D721Med (cell line): ENCODE measurements at regions not wholly inside any gene's neighbourhood (a gene's known extent, or its start where the extent isn't known, plus 50 kb on each side); places are given as distances from the start of the nearest gene placed in this dataset.

Source experiments
- DNase-seq: peaks from one replicate; pipeline ENCODE4 v3.0.0; 2011; ENCODE audit warnings: low spot score; ENCODE audit not compliant: insufficient read length
- FAIRE-seq: peaks from 2 replicates; lab custom pipeline; 2011; peaks lifted over from hg19 to GRCh38; lab: Jason Lieb, UNC
- CTCF ChIP-seq: IDR thresholded peaks from 2 replicates; pipeline ENCODE4 v1.5.1; 2012; ENCODE audit warnings: mild to moderate bottlenecking, control low read depth; ENCODE audit not compliant: insufficient read depth; ENCODE audit errors: missing control alignments

GRCh38 chr5:130278136-130278535 lies 373.9 kb downstream of the CHSY3 start:
- DNase-seq, result no peak
- no peak for TF ChIP-seq CTCF
- FAIRE-seq, result no peak

- FAIRE-seq, result no peak
- TF ChIP-seq CTCF, result no peak
- DNase-seq, result no peak
Measured at GRCh38 chr5:130277522-130277921, 373.3 kb downstream of the CHSY3 start.

- DNase-seq, result no peak
- TF ChIP-seq CTCF, result no peak
- no peak for FAIRE-seq
Measured at GRCh38 chr5:130277002-130277401, 372.7 kb downstream of the CHSY3 start.

GRCh38 chr5:130272837-130273236 lies 368.6 kb downstream of the CHSY3 start:
- no peak for TF ChIP-seq CTCF
- no peak for FAIRE-seq
- DNase-seq, result no peak

GRCh38 chr5:130270786-130271185 lies 366.5 kb downstream of the CHSY3 start:
- no peak for TF ChIP-seq CTCF
- no peak for FAIRE-seq

GRCh38 chr5:130268489-130268888 lies 364.2 kb downstream of the CHSY3 start:
- TF ChIP-seq CTCF, result no peak
- FAIRE-seq (no peak), DNase-seq (no peak)

More at GRCh38 chr5:130270786-130271185, 366.5 kb downstream of the CHSY3 start:
- no peak for DNase-seq

- DNase-seq, result no peak
- no peak for FAIRE-seq
- no peak for TF ChIP-seq CTCF
Measured at GRCh38 chr5:130267926-130268325, 363.7 kb downstream of the CHSY3 start.
